ENCODE measurements at regions not wholly inside any gene's neighbourhood (a gene's known extent, or its start where the extent isn't known, plus 50 kb on each side); places are given as distances from the start of the nearest gene placed in this dataset.

DNA sequence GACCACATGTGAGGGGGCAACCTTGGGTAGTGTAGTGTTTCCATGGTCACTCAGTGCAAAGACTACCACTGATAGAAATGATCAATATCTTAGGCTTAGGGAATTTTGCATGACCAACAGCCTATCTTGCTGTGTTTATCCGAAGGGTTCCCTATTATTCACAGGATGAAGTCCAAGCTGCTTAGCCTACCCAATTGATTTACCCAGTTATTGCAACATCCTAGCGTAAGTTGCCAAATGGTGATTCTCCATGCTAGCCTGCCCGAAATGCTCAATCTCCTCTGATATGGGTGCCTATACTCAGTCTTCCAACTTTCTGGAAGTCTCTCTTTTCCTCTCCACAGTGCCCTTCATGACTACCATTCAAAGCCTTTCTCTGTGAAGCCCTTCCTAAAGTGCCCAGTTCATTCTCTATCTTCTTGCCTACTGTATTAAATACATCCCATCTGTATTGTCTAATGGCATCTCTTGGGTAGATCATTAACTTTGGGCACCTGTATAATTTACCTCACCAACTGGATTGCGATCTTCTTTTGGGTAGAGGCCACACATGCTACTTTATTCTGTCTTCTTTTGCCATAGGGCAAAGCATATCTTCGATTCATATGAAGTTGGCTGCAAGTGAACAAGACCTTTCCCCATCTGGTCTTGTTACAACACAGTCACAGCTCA is 240.5 kb downstream of the CLIC5 start:
- Mint-ChIP-seq H3K27me3 (ENCODE audit: low read depth) (no peaks in the 10 kb centered on the region), H3K36me3 (ENCODE audit: low read depth) (no peaks in the 10 kb centered on the region), H3K27ac (no peak overlapping the region), H3K9me3 (peaks cover 4% of the 10 kb centered on the region), H3K4me1 (ENCODE audit: low read depth) (no peaks in the 10 kb centered on the region), H3K4me3 (no peak overlapping the region)

GRCh38 chr6:45773906-45774305 is 241.8 kb downstream of the CLIC5 start:
- Mint-ChIP-seq H3K36me3 (ENCODE audit: low read depth) (no peaks in the 10 kb centered on the region), H3K4me1 (ENCODE audit: low read depth) (no peaks in the 10 kb centered on the region), H3K4me3 (no peak overlapping the region), H3K9me3 (peaks cover 4% of the 10 kb centered on the region), H3K27me3 (ENCODE audit: low read depth) (no peaks in the 10 kb centered on the region), H3K27ac (no peak overlapping the region)

- Mint-ChIP-seq H3K36me3 (ENCODE audit: low read depth) (no peaks in the 10 kb centered on the region), H3K27me3 (ENCODE audit: low read depth) (no peaks in the 10 kb centered on the region), H3K27ac (peak overlapping the region; percentile 12), H3K9me3 (peaks cover 4% of the 10 kb centered on the region), H3K4me3 (no peak overlapping the region), H3K4me1 (ENCODE audit: low read depth) (no peaks in the 10 kb centered on the region)
These were observed 242.7 kb downstream of the CLIC5 start for GRCh38 chr6:45772886-45773495.

DNA sequence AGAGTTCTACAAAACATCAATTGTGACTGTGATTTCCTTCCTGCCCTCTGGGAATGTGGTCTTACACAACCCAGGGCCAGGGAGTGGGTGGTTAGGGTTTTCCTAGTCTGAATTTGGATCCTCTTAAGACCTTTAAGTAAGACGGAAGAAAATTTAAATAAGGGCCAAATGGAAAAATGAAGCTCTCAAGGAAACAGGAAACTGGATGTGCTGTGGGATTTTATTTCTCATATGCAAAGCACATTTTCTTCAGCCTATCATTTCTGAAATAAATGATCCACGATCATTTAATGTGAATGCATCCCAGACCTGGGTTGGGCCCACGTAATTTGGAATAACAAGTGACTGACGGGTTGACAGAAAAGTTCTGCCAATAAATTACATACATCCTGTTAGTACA is 243.6 kb downstream of the CLIC5 start:
- Mint-ChIP-seq H3K36me3 (ENCODE audit: low read depth) (no peaks in the 10 kb centered on the region), H3K9me3 (peaks cover 4% of the 10 kb centered on the region), H3K4me3 (no peak overlapping the region), H3K27ac (no peak overlapping the region), H3K27me3 (ENCODE audit: low read depth) (no peaks in the 10 kb centered on the region), H3K4me1 (ENCODE audit: low read depth) (no peaks in the 10 kb centered on the region)

GRCh38 chr6:45763281-45763680 is 252.4 kb downstream of the CLIC5 start:
- Mint-ChIP-seq H3K4me1 (ENCODE audit: low read depth) (no peaks in the 10 kb centered on the region), H3K4me3 (no peak overlapping the region), H3K36me3 (ENCODE audit: low read depth) (peaks cover 3% of the 10 kb centered on the region), H3K27ac (no peak overlapping the region), H3K9me3 (peaks cover 20% of the 10 kb centered on the region), H3K27me3 (ENCODE audit: low read depth) (peaks cover 17% of the 10 kb centered on the region)

- no peak overlapping the region for H3K4me3 Mint-ChIP-seq
- H3K9me3 Mint-ChIP-seq = peaks cover 15% of the 10 kb centered on the region
- no peak overlapping the region for H3K27ac Mint-ChIP-seq
- H3K27me3 Mint-ChIP-seq (ENCODE audit: low read depth) = peaks cover 17% of the 10 kb centered on the region
- H3K4me1 Mint-ChIP-seq (ENCODE audit: low read depth) = no peaks in the 10 kb centered on the region
- H3K36me3 Mint-ChIP-seq (ENCODE audit: low read depth) = peaks cover 3% of the 10 kb centered on the region
These were observed 256.2 kb downstream of the CLIC5 start for GRCh38 chr6:45759472-45759810.

GRCh38 chr6:45758787-45759471 is 256.7 kb downstream of the CLIC5 start:
- H3K27ac Mint-ChIP-seq = no peak overlapping the region

GRCh38 chr6:45757443-45758130 is 258.1 kb downstream of the CLIC5 start:
- H3K36me3 Mint-ChIP-seq (ENCODE audit: low read depth) = no peaks in the 10 kb centered on the region
- no peak overlapping the region for H3K27ac Mint-ChIP-seq
- H3K27me3 Mint-ChIP-seq (ENCODE audit: low read depth) = peaks cover 4% of the 10 kb centered on the region
- H3K4me3 Mint-ChIP-seq = no peak overlapping the region
- no peaks in the 10 kb centered on the region for H3K9me3 Mint-ChIP-seq
- H3K4me1 Mint-ChIP-seq (ENCODE audit: low read depth) = no peaks in the 10 kb centered on the region

More at GRCh38 chr6:45758787-45759471, 256.7 kb downstream of the CLIC5 start:
- H3K4me1 Mint-ChIP-seq (ENCODE audit: low read depth) = no peaks in the 10 kb centered on the region
- peaks cover 16% of the 10 kb centered on the region for H3K27me3 Mint-ChIP-seq (ENCODE audit: low read depth)
- peaks cover 13% of the 10 kb centered on the region for H3K9me3 Mint-ChIP-seq
- H3K36me3 Mint-ChIP-seq (ENCODE audit: low read depth) = peaks cover 3% of the 10 kb centered on the region
- H3K4me3 Mint-ChIP-seq = no peak overlapping the region

DNA sequence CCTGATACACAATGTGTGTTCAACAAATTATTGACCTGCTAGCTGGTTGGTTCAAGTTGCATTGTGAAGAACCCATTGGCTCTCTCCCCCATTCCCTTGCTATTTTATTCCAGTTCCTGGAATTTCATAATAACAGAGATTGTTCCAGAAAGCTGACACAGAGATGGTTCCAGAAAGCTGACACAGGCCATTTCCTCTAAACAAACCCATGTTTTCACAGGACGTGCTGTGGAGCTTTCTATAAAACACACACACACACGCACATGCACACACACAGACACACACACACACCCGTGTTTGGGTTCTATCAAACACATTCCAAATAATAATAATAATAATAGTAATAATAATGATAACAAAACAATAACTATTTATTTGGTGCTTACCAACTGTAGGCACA is 259.1 kb downstream of the CLIC5 start:
- Mint-ChIP-seq H3K27me3 (ENCODE audit: low read depth) (peaks cover 2% of the 10 kb centered on the region), H3K4me3 (no peak overlapping the region), H3K9me3 (no peaks in the 10 kb centered on the region), H3K36me3 (ENCODE audit: low read depth) (no peaks in the 10 kb centered on the region), H3K4me1 (ENCODE audit: low read depth) (no peaks in the 10 kb centered on the region), H3K27ac (no peak overlapping the region)

GRCh38 chr6:45754432-45754831 is 261.2 kb downstream of the CLIC5 start:
- Mint-ChIP-seq H3K27me3 (ENCODE audit: low read depth) (peaks cover 13% of the 10 kb centered on the region), H3K36me3 (ENCODE audit: low read depth) (no peaks in the 10 kb centered on the region), H3K4me3 (no peak overlapping the region), H3K27ac (no peak overlapping the region), H3K4me1 (ENCODE audit: low read depth) (no peaks in the 10 kb centered on the region), H3K9me3 (no peaks in the 10 kb centered on the region)

DNA sequence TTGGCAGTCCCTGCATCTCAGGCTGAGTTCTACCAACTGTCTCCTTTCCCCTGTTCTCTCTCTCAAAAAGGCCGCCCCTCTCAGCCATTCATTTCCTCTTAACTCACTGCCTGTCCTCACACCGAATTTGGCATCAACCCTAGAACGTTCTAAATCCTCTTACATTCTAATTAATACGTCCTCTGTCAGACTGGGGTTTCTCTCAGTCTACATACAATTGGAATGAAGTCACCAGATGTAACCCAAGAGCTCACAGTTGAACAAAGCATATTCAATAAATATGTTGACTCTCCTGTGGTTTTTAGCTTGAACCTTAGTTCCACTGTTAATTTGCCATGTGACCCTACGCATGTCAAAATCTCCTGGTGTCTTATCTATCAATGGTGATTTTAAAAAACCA is 269.6 kb downstream of the CLIC5 start:
- Mint-ChIP-seq H3K4me1 (ENCODE audit: low read depth) (peaks cover 18% of the 10 kb centered on the region), H3K27ac (no peak overlapping the region), H3K9me3 (peaks cover 21% of the 10 kb centered on the region), H3K4me3 (no peak overlapping the region), H3K36me3 (ENCODE audit: low read depth) (peaks cover 1% of the 10 kb centered on the region), H3K27me3 (ENCODE audit: low read depth) (peaks cover 7% of the 10 kb centered on the region)

GRCh38 chr6:45743028-45743615 is 272.5 kb downstream of the CLIC5 start:
- Mint-ChIP-seq H3K4me3 (no peak overlapping the region), H3K27me3 (ENCODE audit: low read depth) (no peaks in the 10 kb centered on the region), H3K36me3 (ENCODE audit: low read depth) (peaks cover 1% of the 10 kb centered on the region), H3K4me1 (ENCODE audit: low read depth) (peaks cover 30% of the 10 kb centered on the region), H3K27ac (no peak overlapping the region), H3K9me3 (peaks cover 17% of the 10 kb centered on the region)

DNA sequence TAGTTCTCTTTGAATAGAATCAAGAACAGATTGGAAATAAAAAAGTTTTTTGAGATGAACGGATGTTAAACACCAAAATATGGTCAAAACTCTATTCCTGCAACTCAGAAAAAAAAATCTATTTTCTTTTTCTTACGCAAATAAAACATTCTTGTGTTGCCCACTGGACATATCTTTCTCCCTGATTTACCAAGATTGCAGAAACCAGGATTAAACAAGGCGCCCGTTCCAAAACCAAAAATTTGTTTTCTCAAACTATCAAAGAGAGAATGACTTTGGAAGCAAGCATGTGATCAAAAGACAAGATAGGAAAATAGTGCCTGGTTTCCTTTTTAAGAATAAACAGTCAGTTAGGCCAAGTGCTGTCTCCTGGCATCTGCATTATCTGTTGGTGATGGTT is 273.1 kb downstream of the CLIC5 start:
- no peaks in the 10 kb centered on the region for H3K27me3 Mint-ChIP-seq (ENCODE audit: low read depth)
- H3K27ac Mint-ChIP-seq = no peak overlapping the region
- H3K4me1 Mint-ChIP-seq (ENCODE audit: low read depth) = peaks cover 35% of the 10 kb centered on the region
- no peak overlapping the region for H3K4me3 Mint-ChIP-seq
- H3K9me3 Mint-ChIP-seq = peaks cover 11% of the 10 kb centered on the region
- peaks cover 1% of the 10 kb centered on the region for H3K36me3 Mint-ChIP-seq (ENCODE audit: low read depth)

- Mint-ChIP-seq H3K27me3 (ENCODE audit: low read depth) (no peaks in the 10 kb centered on the region), H3K27ac (peak overlapping the region; percentile 60), H3K4me3 (no peak overlapping the region), H3K4me1 (ENCODE audit: low read depth) (peaks cover 44% of the 10 kb centered on the region), H3K36me3 (ENCODE audit: low read depth) (peaks cover 1% of the 10 kb centered on the region), H3K9me3 (peaks cover 4% of the 10 kb centered on the region)
These were observed 274.1 kb downstream of the CLIC5 start for GRCh38 chr6:45741437-45742171.
